HL-60 (cell line): ENCODE measurements at regions not wholly inside any gene's neighbourhood (a gene's known extent, or its start where the extent isn't known, plus 50 kb on each side); places are given as distances from the start of the nearest gene placed in this dataset.

ENCODE experiments used
- DNase-seq, 2 experiments: peaks; one replicate each; pipeline ENCODE4 v3.0.0-alpha.2; 2010 to 2020; ENCODE audit warnings: low read depth in 1 of 2, low spot score in 1 of 2
- H3K27ac ChIP-seq: fragments of 250-450 bp; sonication (Bioruptor Pico); replicated peaks from 2 replicates; pipeline ENCODE4 v1.5.1; 2020; ENCODE audit warnings: mild to moderate bottlenecking, moderate library complexity
- H3K27me3 ChIP-seq: fragments of 250-450 bp; sonication (Bioruptor Pico); 2 replicates; pipeline ENCODE4 v1.5.1; 2021; ENCODE audit warnings: mild to moderate bottlenecking, moderate library complexity; ENCODE audit not compliant: insufficient read depth, poor library complexity, severe bottlenecking
- H3K4me3 ChIP-seq: replicated peaks from 2 replicates; pipeline ENCODE4 v1.5.1; 2011; ENCODE audit warnings: mild to moderate bottlenecking, control low read depth, low read length; ENCODE audit not compliant: insufficient read depth
- GABPA ChIP-seq: IDR thresholded peaks from 2 replicates; pipeline ENCODE4 v1.6.1; 2012; ENCODE audit warnings: low read depth
- POLR2AphosphoS5 ChIP-seq: IDR thresholded peaks from 2 replicates; pipeline ENCODE4 v1.6.1; 2012; ENCODE audit warnings: low read depth
- SPI1 ChIP-seq: IDR thresholded peaks from 2 replicates; pipeline ENCODE4 v1.6.1; 2012; ENCODE audit warnings: low read depth, mild to moderate bottlenecking, borderline replicate concordance
- TF ChIP-seq, protein P1 (sequence below): IDR thresholded peaks from one replicate; pipeline ENCODE4 v1.5.1; 2011; ENCODE audit warnings: low read length, control low read depth, inconsistent platforms; ENCODE audit not compliant: insufficient read depth
- TF ChIP-seq, protein P2 (sequence below): IDR thresholded peaks from 2 replicates; pipeline ENCODE4 v1.6.1; 2012; ENCODE audit warnings: low read depth; ENCODE audit not compliant: insufficient replicate concordance

DNA sequence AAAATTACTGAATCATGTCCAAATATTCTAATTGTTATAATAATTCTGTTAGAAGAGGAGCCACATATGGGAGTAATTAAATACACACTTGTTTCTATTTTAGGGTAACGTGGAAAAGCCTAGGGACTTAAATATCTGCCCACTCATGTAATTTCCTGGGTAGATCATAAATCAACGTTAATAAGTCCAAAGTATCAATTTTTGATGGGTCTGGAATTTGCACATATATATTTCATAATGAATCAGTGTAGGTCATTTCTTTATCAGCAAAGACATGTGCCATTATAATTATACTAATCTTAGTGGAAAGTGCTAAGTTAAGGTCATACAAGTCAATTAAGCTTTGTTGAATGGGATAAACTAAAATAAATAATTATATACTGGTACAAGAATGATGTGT lies 346.2 kb downstream of the ZBBX start:
- no peak for TF ChIP-seq SPI1
- TF ChIP-seq, protein P1, sequence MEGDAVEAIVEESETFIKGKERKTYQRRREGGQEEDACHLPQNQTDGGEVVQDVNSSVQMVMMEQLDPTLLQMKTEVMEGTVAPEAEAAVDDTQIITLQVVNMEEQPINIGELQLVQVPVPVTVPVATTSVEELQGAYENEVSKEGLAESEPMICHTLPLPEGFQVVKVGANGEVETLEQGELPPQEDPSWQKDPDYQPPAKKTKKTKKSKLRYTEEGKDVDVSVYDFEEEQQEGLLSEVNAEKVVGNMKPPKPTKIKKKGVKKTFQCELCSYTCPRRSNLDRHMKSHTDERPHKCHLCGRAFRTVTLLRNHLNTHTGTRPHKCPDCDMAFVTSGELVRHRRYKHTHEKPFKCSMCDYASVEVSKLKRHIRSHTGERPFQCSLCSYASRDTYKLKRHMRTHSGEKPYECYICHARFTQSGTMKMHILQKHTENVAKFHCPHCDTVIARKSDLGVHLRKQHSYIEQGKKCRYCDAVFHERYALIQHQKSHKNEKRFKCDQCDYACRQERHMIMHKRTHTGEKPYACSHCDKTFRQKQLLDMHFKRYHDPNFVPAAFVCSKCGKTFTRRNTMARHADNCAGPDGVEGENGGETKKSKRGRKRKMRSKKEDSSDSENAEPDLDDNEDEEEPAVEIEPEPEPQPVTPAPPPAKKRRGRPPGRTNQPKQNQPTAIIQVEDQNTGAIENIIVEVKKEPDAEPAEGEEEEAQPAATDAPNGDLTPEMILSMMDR, result no peak
- H3K27me3 ChIP-seq, result no peaks in the 10 kb centered on the region
- no peak overlapping the region for H3K4me3 ChIP-seq
- DNase-seq, result no peak
- H3K27ac ChIP-seq, result no peak overlapping the region

DNA sequence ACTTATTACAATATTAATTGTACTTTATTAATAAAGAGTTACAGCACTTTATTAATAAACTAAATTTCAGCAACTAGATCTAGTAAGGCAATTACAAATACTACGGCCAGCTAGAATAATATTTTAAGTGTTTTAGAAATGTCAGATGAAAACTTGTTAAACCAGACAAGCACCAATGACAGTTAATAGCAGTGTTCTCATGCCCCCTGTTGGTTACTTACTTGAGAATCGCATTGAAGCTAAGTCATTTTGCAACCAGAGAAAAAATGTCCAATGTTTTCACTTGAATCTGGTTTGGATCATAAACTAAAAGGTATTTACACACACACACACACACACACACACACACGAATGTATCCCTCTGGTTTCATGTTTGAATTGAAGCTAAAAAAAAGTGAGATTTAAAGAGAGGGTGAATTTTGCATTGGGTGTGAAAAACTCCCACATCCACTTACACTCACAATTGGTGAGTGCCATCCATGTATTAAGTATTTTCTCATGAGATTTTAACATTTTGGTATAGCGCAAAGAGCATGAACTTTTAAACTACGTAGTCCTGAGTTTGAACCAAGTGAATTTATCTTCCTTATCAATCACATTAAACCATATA lies 347.7 kb downstream of the ZBBX start:
- no peak overlapping the region for H3K27ac ChIP-seq
- TF ChIP-seq, protein P2, sequence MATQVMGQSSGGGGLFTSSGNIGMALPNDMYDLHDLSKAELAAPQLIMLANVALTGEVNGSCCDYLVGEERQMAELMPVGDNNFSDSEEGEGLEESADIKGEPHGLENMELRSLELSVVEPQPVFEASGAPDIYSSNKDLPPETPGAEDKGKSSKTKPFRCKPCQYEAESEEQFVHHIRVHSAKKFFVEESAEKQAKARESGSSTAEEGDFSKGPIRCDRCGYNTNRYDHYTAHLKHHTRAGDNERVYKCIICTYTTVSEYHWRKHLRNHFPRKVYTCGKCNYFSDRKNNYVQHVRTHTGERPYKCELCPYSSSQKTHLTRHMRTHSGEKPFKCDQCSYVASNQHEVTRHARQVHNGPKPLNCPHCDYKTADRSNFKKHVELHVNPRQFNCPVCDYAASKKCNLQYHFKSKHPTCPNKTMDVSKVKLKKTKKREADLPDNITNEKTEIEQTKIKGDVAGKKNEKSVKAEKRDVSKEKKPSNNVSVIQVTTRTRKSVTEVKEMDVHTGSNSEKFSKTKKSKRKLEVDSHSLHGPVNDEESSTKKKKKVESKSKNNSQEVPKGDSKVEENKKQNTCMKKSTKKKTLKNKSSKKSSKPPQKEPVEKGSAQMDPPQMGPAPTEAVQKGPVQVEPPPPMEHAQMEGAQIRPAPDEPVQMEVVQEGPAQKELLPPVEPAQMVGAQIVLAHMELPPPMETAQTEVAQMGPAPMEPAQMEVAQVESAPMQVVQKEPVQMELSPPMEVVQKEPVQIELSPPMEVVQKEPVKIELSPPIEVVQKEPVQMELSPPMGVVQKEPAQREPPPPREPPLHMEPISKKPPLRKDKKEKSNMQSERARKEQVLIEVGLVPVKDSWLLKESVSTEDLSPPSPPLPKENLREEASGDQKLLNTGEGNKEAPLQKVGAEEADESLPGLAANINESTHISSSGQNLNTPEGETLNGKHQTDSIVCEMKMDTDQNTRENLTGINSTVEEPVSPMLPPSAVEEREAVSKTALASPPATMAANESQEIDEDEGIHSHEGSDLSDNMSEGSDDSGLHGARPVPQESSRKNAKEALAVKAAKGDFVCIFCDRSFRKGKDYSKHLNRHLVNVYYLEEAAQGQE, result no peak
- TF ChIP-seq GABPA (no peak), POLR2AphosphoS5 (no peak), SPI1 (no peak)
- TF ChIP-seq, protein P1, result no peak
- DNase-seq, result peak in 1 of 2 experiments; percentile 35
- no peak overlapping the region for H3K4me3 ChIP-seq
- H3K27me3 ChIP-seq, result no peaks in the 10 kb centered on the region

DNA sequence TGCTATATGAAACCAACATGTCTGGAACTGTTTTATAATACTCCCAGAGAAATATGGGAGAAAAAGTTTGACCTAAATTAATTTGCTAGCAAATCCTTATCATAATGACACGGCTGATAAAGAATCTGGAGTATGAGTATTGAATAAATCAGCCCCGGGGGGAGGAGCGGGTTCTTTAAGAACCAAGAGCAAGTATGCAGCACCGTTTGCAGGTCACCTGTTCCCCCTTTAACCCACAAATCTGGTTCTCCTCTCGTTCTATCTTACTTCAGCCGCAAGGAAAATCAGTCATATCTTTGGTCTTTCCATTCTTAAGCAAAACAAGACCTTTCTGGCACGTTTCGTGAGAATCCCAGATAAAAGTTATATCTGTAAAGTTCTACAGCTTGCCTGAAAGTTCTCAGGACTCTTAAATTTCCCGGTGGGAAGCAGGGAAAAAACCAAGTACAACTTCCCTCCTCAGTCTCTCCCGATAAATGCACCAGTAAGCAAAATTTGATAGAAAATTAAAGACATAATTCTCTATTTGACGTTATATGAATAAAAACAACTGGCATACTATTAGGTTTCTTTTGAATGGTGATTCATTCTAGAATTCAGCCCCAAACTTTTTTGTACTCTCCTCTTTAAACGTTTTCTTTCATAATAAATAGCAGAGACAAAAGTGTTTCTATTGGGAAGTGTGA lies 348.6 kb downstream of the ZBBX start:
- Histone ChIP-seq H3K27me3 (no peaks in the 10 kb centered on the region), H3K4me3 (no peak overlapping the region), H3K27ac (no peak overlapping the region)
- no peak for TF ChIP-seq SPI1
- no peak for TF ChIP-seq POLR2AphosphoS5
- TF ChIP-seq, protein P2, result no peak
- TF ChIP-seq, protein P1, result no peak
- no peak for TF ChIP-seq GABPA
- no peak for DNase-seq
